ENCODE measurements at regions not wholly inside any gene's neighbourhood (a gene's known extent, or its start where the extent isn't known, plus 50 kb on each side); places are given as distances from the start of the nearest gene placed in this dataset.
"Not testable (repeated sequence)": the region's sequence is repeated elsewhere in the genome, so short reads cannot be mapped to it uniquely, and the experiment has no call there.

- no peak for TF ChIP-seq CTCF (IDR thresholded peaks at IDR 0.05)
- TF ChIP-seq POLR2A (IDR thresholded peaks at IDR 0.05): no peak
- WGBS, 4 donors: 46 to 59% (median 54%) methylated on average over 4 of the region's 4 CpGs
- Histone ChIP-seq H3K4me1 (replicated peaks in 1 of 2) (no peaks in the 10 kb centered on the region), H3K27ac (no peak overlapping the region), H3K36me3 (replicated peaks in 1 of 2) (no peaks in the 10 kb centered on the region), H3K27me3 (no peaks in the 10 kb centered on the region), H3K4me3 (no peak overlapping the region), H3K9me3 (replicated peaks in 1 of 3) (no peaks in the 10 kb centered on the region)
- intact Hi-C loops (cut with DNase I): no loop called here
- no peak for DNase-seq
Measured at GRCh38 chr14:87617079-87617478, 375.9 kb downstream of the GALC start.

GRCh38 chr14:87615822-87616679, 376.9 kb downstream of the GALC start:
- no peaks in the 10 kb centered on the region for H3K4me1 ChIP-seq (replicated peaks in 1 of 2)
- H3K27ac ChIP-seq: no peak overlapping the region
- H3K9me3 ChIP-seq (replicated peaks in 1 of 3): no peaks in the 10 kb centered on the region
- H3K4me3 ChIP-seq: no peak overlapping the region
- 38 to 46% (median 43%) methylated on average over 12 of the region's 12 CpGs for WGBS, 4 donors
- DNase-seq: peak; percentile 19 to 71 (median 45)
- no peaks in the 10 kb centered on the region for H3K36me3 ChIP-seq (replicated peaks in 1 of 2)
- intact Hi-C loops (cut with DNase I): no loop called here
- H3K27me3 ChIP-seq: no peaks in the 10 kb centered on the region
- TF ChIP-seq POLR2A (IDR thresholded peaks at IDR 0.05): no peak
- peak; percentile 34 to 70 (median 56) for TF ChIP-seq CTCF (IDR thresholded peaks at IDR 0.05)

GRCh38 chr14:87615047-87615446, 377.9 kb downstream of the GALC start:
- Histone ChIP-seq H3K4me1 (replicated peaks in 1 of 2) (no peaks in the 10 kb centered on the region), H3K4me3 (no peak overlapping the region), H3K36me3 (replicated peaks in 1 of 2) (no peaks in the 10 kb centered on the region), H3K9me3 (replicated peaks in 1 of 3) (no peaks in the 10 kb centered on the region), H3K27ac (no peak overlapping the region), H3K27me3 (no peaks in the 10 kb centered on the region)
- DNase-seq: no peak
- TF ChIP-seq POLR2A (IDR thresholded peaks at IDR 0.05) (no peak), CTCF (IDR thresholded peaks at IDR 0.05) (no peak)
- 59 to 76% (median 65%) methylated on average over 3 of the region's 3 CpGs for WGBS, 4 donors
- intact Hi-C loops (cut with DNase I): no loop called here

- no peaks in the 10 kb centered on the region for H3K4me1 ChIP-seq (replicated peaks in 1 of 2)
- no peak for DNase-seq
- peaks cover 0 to 7% (median 0%) of the 10 kb centered on the region in 3 donors for H3K9me3 ChIP-seq (replicated peaks in 1 of 3)
- H3K27me3 ChIP-seq: no peaks in the 10 kb centered on the region
- H3K27ac ChIP-seq: no peak overlapping the region
- 41 to 55% (median 53%) methylated on average over 2 of the region's 2 CpGs for WGBS, 4 donors
- H3K36me3 ChIP-seq (replicated peaks in 1 of 2): no peaks in the 10 kb centered on the region
- TF ChIP-seq CTCF (IDR thresholded peaks at IDR 0.05): no peak
- no peak for TF ChIP-seq POLR2A (IDR thresholded peaks at IDR 0.05)
- intact Hi-C loops (cut with DNase I): no loop called here
- no peak overlapping the region for H3K4me3 ChIP-seq
Measured at GRCh38 chr14:87613881-87614280, 379.1 kb downstream of the GALC start.

- 67 to 83% (median 78%) methylated on average over 3 of the region's 3 CpGs for WGBS, 4 donors
- H3K27me3 ChIP-seq; intact Hi-C loops (cut with DNase I); H3K4me3 ChIP-seq; H3K36me3 ChIP-seq (replicated peaks in 1 of 2); H3K27ac ChIP-seq; H3K9me3 ChIP-seq (replicated peaks in 1 of 3); H3K4me1 ChIP-seq (replicated peaks in 1 of 2); DNase-seq: not testable (repeated sequence)
Measured at GRCh38 chr14:87607056-87607455, 385.9 kb downstream of the GALC start.

Data from adrenal gland (tissue), 9 donors.